ENCODE measurements at regions not wholly inside any gene's neighbourhood (a gene's known extent, or its start where the extent isn't known, plus 50 kb on each side); places are given as distances from the start of the nearest gene placed in this dataset.
A peak's percentile ranks its signal among the peaks of the same experiment; 100 is the strongest.

DNA sequence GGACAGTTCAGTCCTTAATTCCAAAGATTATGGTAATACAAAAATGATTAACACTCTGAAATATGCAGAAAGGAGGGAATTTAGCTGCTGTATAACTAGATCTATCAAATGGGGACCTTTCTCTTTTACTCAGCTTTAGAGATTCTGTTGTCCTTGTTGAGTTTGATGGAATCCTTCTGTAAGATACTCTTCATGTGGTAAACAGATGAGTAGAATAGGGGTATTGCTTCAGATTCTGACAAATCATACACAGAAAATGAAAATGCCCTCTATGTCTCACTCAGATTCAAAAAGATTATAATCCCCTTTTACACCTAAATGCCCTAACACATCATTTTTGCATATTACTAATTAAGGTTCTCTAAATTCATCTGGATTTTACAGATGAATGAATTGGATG, 50.7 kb downstream of the ARHGAP35 start:
- DNase-seq (ENCODE audit: low spot score) (no peak), ATAC-seq (ENCODE audit: low read depth) (no peak)
- no peak overlapping the region for H3K4me3 ChIP-seq (ENCODE audit: severe bottlenecking)
- H3K4me1 ChIP-seq (ENCODE audit: insufficient read depth, poor library complexity, severe bottlenecking): peaks cover 27% of the 10 kb centered on the region
- TF ChIP-seq, protein P1, sequence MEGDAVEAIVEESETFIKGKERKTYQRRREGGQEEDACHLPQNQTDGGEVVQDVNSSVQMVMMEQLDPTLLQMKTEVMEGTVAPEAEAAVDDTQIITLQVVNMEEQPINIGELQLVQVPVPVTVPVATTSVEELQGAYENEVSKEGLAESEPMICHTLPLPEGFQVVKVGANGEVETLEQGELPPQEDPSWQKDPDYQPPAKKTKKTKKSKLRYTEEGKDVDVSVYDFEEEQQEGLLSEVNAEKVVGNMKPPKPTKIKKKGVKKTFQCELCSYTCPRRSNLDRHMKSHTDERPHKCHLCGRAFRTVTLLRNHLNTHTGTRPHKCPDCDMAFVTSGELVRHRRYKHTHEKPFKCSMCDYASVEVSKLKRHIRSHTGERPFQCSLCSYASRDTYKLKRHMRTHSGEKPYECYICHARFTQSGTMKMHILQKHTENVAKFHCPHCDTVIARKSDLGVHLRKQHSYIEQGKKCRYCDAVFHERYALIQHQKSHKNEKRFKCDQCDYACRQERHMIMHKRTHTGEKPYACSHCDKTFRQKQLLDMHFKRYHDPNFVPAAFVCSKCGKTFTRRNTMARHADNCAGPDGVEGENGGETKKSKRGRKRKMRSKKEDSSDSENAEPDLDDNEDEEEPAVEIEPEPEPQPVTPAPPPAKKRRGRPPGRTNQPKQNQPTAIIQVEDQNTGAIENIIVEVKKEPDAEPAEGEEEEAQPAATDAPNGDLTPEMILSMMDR (IDR thresholded peaks at IDR 0.05; ENCODE audit: poor library complexity, severe bottlenecking): no peak
- H3K36me3 ChIP-seq (ENCODE audit: low read depth): no peaks in the 10 kb centered on the region; the same call in 1 of the 2 replicates
- no peak overlapping the region for H3K27ac ChIP-seq (ENCODE audit: poor library complexity, severe bottlenecking)
- H3K9me3 ChIP-seq (ENCODE audit: severe bottlenecking): no peaks in the 10 kb centered on the region
- H3K27me3 ChIP-seq (ENCODE audit: insufficient read depth, poor library complexity, severe bottlenecking): no peaks in the 10 kb centered on the region

DNA sequence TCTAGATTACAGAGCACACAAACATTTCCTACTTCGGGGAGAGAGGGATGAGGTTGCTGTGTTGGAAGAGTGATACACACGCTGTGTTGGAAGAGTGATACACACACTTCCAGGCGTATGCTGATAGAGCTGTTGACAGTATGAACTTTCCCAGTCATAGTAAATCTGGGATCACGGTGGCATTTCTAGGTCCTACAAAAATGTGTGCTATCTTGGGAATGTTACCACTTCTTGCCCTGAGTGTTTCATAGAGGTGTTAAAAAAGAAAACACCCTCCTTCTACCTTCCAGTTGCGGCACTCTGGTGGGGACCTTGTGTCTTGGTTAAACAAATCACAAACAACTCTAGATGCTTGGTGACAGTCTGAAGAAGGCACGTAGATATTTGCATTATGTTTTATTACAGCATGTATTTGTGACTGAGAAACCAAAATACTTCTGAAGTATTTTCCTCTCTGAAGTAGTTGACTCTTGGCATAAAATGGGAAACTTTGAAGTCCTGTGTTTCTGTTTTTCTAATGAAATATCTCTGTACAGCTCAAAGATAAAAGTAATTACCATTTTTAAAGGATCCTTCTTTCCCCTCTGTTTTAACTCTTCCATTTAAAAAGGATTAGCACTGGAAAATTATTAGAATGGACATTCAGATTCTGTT, 52.5 kb downstream of the ARHGAP35 start:
- H3K4me3 ChIP-seq (ENCODE audit: severe bottlenecking): no peak overlapping the region
- ATAC-seq (ENCODE audit: low read depth) (peak; percentile 25; the same call in 1 of the 3 replicates), DNase-seq (ENCODE audit: low spot score) (no peak)
- no peaks in the 10 kb centered on the region for H3K27me3 ChIP-seq (ENCODE audit: insufficient read depth, poor library complexity, severe bottlenecking)
- H3K4me1 ChIP-seq (ENCODE audit: insufficient read depth, poor library complexity, severe bottlenecking): peaks cover 27% of the 10 kb centered on the region
- TF ChIP-seq, protein P1 (IDR thresholded peaks at IDR 0.05; ENCODE audit: poor library complexity, severe bottlenecking): no peak
- no peaks in the 10 kb centered on the region for H3K9me3 ChIP-seq (ENCODE audit: severe bottlenecking)
- H3K27ac ChIP-seq (ENCODE audit: poor library complexity, severe bottlenecking): peak overlapping the region; percentile 11
- peaks cover 4% of the 10 kb centered on the region for H3K36me3 ChIP-seq (ENCODE audit: low read depth)

DNA sequence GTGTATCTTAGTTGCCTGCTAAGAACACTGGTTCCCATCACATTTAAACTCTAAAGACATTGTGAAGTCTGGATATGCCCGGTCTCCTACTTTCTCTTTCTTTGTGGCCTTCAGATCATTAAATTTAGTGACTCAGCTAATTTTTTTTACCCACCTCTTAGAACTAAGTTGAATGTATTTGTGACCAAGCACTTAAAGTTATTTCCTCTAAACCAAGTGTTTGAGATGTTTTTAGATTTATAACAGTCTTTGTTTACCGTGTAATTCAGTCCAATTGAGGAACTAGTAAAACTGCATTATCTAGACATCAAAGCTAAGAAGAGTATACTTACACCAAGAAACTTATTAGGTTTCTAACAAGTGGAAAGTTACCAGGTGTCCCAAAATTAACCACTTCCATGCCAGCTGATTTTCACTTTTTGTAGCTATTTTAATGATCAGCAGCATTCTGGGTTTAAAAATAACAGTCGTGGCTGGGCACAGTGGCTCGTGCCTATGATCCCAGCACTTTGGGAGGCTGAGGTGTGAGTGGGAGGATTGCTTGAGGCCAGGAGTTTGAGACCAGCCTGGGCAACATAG, 53.1 kb downstream of the ARHGAP35 start:
- DNase-seq (ENCODE audit: low spot score): no peak
- H3K4me3 ChIP-seq (ENCODE audit: severe bottlenecking): no peak overlapping the region
- peaks cover 27% of the 10 kb centered on the region for H3K4me1 ChIP-seq (ENCODE audit: insufficient read depth, poor library complexity, severe bottlenecking)
- no peak for ATAC-seq (ENCODE audit: low read depth)
- H3K27me3 ChIP-seq (ENCODE audit: insufficient read depth, poor library complexity, severe bottlenecking): no peaks in the 10 kb centered on the region
- H3K27ac ChIP-seq (ENCODE audit: poor library complexity, severe bottlenecking): peak overlapping the region; percentile 11
- H3K36me3 ChIP-seq (ENCODE audit: low read depth): peaks cover 10% of the 10 kb centered on the region
- TF ChIP-seq, protein P1 (IDR thresholded peaks at IDR 0.05; ENCODE audit: poor library complexity, severe bottlenecking): no peak
- no peaks in the 10 kb centered on the region for H3K9me3 ChIP-seq (ENCODE audit: severe bottlenecking)

- no peaks in the 10 kb centered on the region for H3K9me3 ChIP-seq (ENCODE audit: severe bottlenecking)
- no peak overlapping the region for H3K4me3 ChIP-seq (ENCODE audit: severe bottlenecking)
- peaks cover 24% of the 10 kb centered on the region for H3K36me3 ChIP-seq (ENCODE audit: low read depth)
- peaks cover 31% of the 10 kb centered on the region for H3K4me1 ChIP-seq (ENCODE audit: insufficient read depth, poor library complexity, severe bottlenecking)
- ATAC-seq (ENCODE audit: low read depth) (no peak), DNase-seq (ENCODE audit: low spot score) (no peak)
- no peaks in the 10 kb centered on the region for H3K27me3 ChIP-seq (ENCODE audit: insufficient read depth, poor library complexity, severe bottlenecking)
- no peak overlapping the region for H3K27ac ChIP-seq (ENCODE audit: poor library complexity, severe bottlenecking)
- TF ChIP-seq, protein P1 (IDR thresholded peaks at IDR 0.05; ENCODE audit: poor library complexity, severe bottlenecking): no peak
These were observed 54.6 kb downstream of the ARHGAP35 start for GRCh38 chr19:46915386-46915785.

- H3K27ac ChIP-seq (ENCODE audit: poor library complexity, severe bottlenecking): no peak overlapping the region
- no peak for DNase-seq (ENCODE audit: low spot score)
- no peaks in the 10 kb centered on the region for H3K9me3 ChIP-seq (ENCODE audit: severe bottlenecking)
- H3K36me3 ChIP-seq (ENCODE audit: low read depth): peaks cover 39% of the 10 kb centered on the region
- peaks cover 24% of the 10 kb centered on the region for H3K4me1 ChIP-seq (ENCODE audit: insufficient read depth, poor library complexity, severe bottlenecking)
- no peak overlapping the region for H3K4me3 ChIP-seq (ENCODE audit: severe bottlenecking)
- H3K27me3 ChIP-seq (ENCODE audit: insufficient read depth, poor library complexity, severe bottlenecking): no peaks in the 10 kb centered on the region
- ATAC-seq (ENCODE audit: low read depth): no peak
- TF ChIP-seq, protein P1 (IDR thresholded peaks at IDR 0.05; ENCODE audit: poor library complexity, severe bottlenecking): no peak
These were observed 56.2 kb downstream of the ARHGAP35 start for GRCh38 chr19:46917002-46917401.

All from RWPE2 (cell line).